ENCODE measurements at regions not wholly inside any gene's neighbourhood (a gene's known extent, or its start where the extent isn't known, plus 50 kb on each side); places are given as distances from the start of the nearest gene placed in this dataset.

DNA sequence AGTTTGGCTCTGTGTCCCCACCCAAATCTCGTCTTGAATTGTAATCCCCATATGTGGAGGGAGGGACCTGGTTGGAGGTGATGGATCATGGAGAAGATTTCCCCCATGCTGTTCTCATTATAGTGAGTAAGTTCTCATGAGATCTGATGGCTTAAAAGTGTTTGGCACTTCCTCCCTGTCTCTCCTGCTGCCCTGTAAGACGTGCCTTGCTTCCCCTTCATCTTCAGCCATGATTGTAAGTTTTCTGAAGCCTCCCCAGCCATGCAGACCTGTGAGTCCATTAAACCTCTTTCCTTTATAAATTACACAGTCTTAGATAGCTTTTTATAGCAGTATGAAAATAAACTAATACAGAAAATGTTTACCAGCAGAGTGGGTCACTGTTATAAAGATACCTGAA, 577.6 kb downstream of the UTRN start:
- intact Hi-C loops (cut with DNase I), result no loop called here

DNA sequence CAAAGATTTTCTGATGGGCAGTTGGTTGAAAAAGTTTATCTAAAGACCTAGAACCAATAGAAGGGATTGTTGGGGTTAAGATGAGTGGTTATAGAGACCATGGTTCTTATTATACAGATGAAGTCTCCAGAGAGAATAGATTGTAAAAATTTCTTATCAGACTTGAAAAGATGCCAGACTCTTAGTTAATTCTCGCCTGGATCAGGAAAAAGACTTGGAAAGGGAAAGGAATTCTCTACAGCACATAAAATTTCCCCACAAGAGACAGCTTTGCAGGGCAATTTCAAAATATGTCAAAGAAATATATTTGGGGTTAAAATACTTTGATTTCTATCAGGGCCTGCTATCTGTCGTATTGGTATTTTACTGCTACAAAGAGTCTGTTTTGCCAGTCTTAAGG, 582.6 kb downstream of the UTRN start:
- Histone ChIP-seq H3K4me3 (no peak overlapping the region), H3K36me3 (no peaks in the 10 kb centered on the region), H3K27me3 (no peaks in the 10 kb centered on the region), H3K27ac (no peak overlapping the region), H3K9ac (ENCODE audit: low read depth in 2 of 2, low read length in 2 of 2) (no peak overlapping the region), H3K9me3 (no peaks in the 10 kb centered on the region), H3K4me1 (no peaks in the 10 kb centered on the region)
- DNase-seq, result no peak
- intact Hi-C loops (cut with DNase I), result no loop called here
- TF ChIP-seq, protein P1, sequence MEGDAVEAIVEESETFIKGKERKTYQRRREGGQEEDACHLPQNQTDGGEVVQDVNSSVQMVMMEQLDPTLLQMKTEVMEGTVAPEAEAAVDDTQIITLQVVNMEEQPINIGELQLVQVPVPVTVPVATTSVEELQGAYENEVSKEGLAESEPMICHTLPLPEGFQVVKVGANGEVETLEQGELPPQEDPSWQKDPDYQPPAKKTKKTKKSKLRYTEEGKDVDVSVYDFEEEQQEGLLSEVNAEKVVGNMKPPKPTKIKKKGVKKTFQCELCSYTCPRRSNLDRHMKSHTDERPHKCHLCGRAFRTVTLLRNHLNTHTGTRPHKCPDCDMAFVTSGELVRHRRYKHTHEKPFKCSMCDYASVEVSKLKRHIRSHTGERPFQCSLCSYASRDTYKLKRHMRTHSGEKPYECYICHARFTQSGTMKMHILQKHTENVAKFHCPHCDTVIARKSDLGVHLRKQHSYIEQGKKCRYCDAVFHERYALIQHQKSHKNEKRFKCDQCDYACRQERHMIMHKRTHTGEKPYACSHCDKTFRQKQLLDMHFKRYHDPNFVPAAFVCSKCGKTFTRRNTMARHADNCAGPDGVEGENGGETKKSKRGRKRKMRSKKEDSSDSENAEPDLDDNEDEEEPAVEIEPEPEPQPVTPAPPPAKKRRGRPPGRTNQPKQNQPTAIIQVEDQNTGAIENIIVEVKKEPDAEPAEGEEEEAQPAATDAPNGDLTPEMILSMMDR (IDR thresholded peaks at IDR 0.05), result no peak

More for the DNA sequence above, 577.6 kb downstream of the UTRN start:
- no peak overlapping the region for H3K27ac ChIP-seq
- no peak for DNase-seq
- H3K4me3 ChIP-seq, result no peak overlapping the region
- H3K36me3 ChIP-seq, result no peaks in the 10 kb centered on the region
- TF ChIP-seq, protein P1 (IDR thresholded peaks at IDR 0.05), result no peak
- no peaks in the 10 kb centered on the region for H3K27me3 ChIP-seq
- H3K4me1 ChIP-seq, result no peaks in the 10 kb centered on the region
- no peaks in the 10 kb centered on the region for H3K9me3 ChIP-seq
- H3K9ac ChIP-seq (ENCODE audit: low read depth in 2 of 2, low read length in 2 of 2), result no peak overlapping the region

DNA sequence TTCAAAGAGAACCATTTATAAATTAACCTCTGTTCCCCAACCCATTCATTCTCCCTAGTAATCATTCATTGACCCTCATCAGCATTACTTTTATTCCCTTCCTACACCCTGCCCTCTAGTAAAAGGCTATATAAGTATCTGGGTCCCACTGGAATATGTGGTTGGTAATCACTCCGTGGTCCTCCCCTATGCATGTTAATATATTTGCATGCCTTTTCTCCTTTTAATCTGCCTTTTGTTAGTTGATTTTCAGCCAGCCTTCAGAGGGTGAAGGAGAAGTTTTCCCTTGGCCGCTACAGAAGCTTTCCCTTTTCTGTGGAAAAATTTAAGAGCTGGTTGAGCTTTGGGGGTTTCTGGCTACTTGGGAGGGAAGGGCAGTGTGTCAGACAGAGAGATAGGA, 585.6 kb downstream of the UTRN start:
- no peaks in the 10 kb centered on the region for H3K36me3 ChIP-seq
- H3K27ac ChIP-seq, result no peak overlapping the region
- TF ChIP-seq, protein P1 (IDR thresholded peaks at IDR 0.05), result no peak
- intact Hi-C loops (cut with DNase I), result no loop called here
- H3K4me3 ChIP-seq, result no peak overlapping the region
- H3K27me3 ChIP-seq, result no peaks in the 10 kb centered on the region
- H3K4me1 ChIP-seq, result no peaks in the 10 kb centered on the region
- DNase-seq, result no peak
- H3K9ac ChIP-seq (ENCODE audit: low read depth in 2 of 2, low read length in 2 of 2), result no peak overlapping the region
- no peaks in the 10 kb centered on the region for H3K9me3 ChIP-seq

DNA sequence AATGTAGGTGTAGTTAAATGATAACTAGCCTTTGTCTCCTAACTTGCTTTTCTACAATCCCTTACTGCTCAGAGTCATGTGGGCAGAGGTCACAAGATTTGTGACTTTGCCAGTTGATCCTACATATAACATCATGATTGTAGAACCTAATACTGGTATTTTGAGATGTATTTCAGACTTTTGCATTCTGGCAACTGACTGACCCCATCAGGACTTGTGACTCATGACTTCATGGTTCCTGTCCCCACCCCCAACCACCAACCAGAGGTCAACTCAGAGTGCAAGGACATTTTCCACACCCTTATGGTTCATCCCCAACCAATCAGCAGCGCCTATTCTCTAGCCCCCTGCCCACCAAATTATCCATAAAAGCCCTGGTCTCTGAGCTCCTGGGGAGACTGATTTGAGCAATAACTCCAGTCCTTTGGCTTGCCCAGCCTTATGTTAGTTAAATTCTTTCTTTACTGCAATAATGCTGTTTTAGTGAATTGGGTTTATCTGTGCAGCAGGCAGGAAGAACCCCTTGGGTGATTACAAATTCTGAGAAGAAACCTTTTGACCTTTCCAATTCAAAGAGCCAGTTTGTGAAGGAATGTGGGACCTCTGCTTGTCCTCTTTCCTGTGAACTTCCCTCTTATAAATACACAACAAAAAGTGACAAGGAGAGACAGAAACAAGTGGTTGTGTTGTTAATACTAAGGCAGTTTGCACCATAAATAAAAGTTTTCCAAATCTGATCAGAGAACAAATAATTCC, 588.7 kb downstream of the UTRN start:
- Histone ChIP-seq H3K27me3 (no peaks in the 10 kb centered on the region), H3K4me1 (no peaks in the 10 kb centered on the region), H3K36me3 (no peaks in the 10 kb centered on the region), H3K27ac (no peak overlapping the region), H3K4me3 (no peak overlapping the region), H3K9me3 (no peaks in the 10 kb centered on the region), H3K9ac (ENCODE audit: low read depth in 2 of 2, low read length in 2 of 2) (no peak overlapping the region)
- no peak for DNase-seq
- TF ChIP-seq, protein P1 (IDR thresholded peaks at IDR 0.05), result no peak
- intact Hi-C loops (cut with DNase I), result no loop called here

DNA sequence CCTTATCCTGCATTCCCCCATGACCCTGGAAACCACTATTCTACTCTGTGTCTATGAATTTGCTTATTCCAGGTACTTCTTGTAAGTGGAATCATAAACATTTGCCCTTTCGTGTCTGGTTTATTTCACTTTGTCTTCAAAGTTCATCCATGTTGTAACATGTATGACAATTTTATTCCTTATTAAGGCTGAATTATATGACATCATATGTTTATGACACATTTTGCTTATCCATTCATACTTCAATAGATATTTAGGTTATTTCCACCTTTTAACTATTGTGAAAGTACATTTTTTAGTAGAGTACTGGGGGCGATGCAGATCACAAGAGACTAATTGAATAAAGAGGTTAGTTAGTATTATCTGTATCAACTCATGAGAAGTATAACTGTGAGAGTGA, 591.6 kb downstream of the UTRN start:
- no peak overlapping the region for H3K27ac ChIP-seq
- no peaks in the 10 kb centered on the region for H3K4me1 ChIP-seq
- H3K36me3 ChIP-seq, result no peaks in the 10 kb centered on the region
- no peak overlapping the region for H3K4me3 ChIP-seq
- no peaks in the 10 kb centered on the region for H3K9me3 ChIP-seq
- intact Hi-C loops (cut with DNase I), result no loop called here
- DNase-seq, result no peak
- TF ChIP-seq, protein P1 (IDR thresholded peaks at IDR 0.05), result no peak
- no peaks in the 10 kb centered on the region for H3K27me3 ChIP-seq
- H3K9ac ChIP-seq (ENCODE audit: low read depth in 2 of 2, low read length in 2 of 2), result no peak overlapping the region
